Osteocyte (in vitro differentiated cells): ENCODE measurements at regions not wholly inside any gene's neighbourhood (a gene's known extent, or its start where the extent isn't known, plus 50 kb on each side); places are given as distances from the start of the nearest gene placed in this dataset.
A peak's percentile ranks its signal among the peaks of the same experiment; 100 is the strongest.
"Not testable (repeated sequence)": the region's sequence is repeated elsewhere in the genome, so short reads cannot be mapped to it uniquely, and the experiment has no call there.

ENCODE experiments used
- DNase-seq: peaks from one replicate; pipeline ENCODE4 v3.0.0; 2021; ENCODE audit warnings: mixed read lengths; ENCODE audit not compliant: unreplicated experiment; ENCODE audit errors: extremely low spot score
- H3K27ac Mint-ChIP-seq: one replicate; pipeline ENCODE4 v1.8.0; 2021; ENCODE audit warnings: mild to moderate bottlenecking, mixed read lengths; ENCODE audit not compliant: unreplicated experiment
- H3K27me3 Mint-ChIP-seq: one replicate; pipeline ENCODE4 v1.8.0; 2021; ENCODE audit warnings: mixed read lengths; ENCODE audit not compliant: unreplicated experiment
- H3K36me3 Mint-ChIP-seq: one replicate; pipeline ENCODE4 v1.8.0; 2021; ENCODE audit warnings: mixed read lengths; ENCODE audit not compliant: unreplicated experiment
- H3K4me1 Mint-ChIP-seq: one replicate; pipeline ENCODE4 v1.8.0; 2021; ENCODE audit warnings: mixed read lengths; ENCODE audit not compliant: unreplicated experiment
- H3K4me3 Mint-ChIP-seq: one replicate; pipeline ENCODE4 v1.8.0; 2021; ENCODE audit warnings: mild to moderate bottlenecking, moderate library complexity, mixed read lengths; ENCODE audit not compliant: unreplicated experiment
- H3K9me3 Mint-ChIP-seq: one replicate; pipeline ENCODE4 v1.8.0; 2021; ENCODE audit warnings: mixed read lengths; ENCODE audit not compliant: unreplicated experiment
- TF ChIP-seq, protein P1 (sequence below): fragments of 200-600 bp; sonication (generic); IDR thresholded peaks from 2 replicates; pipeline ENCODE4 v1.5.0; 2021; ENCODE audit warnings: antibody characterized with exemption, mild to moderate bottlenecking, moderate library complexity

DNA sequence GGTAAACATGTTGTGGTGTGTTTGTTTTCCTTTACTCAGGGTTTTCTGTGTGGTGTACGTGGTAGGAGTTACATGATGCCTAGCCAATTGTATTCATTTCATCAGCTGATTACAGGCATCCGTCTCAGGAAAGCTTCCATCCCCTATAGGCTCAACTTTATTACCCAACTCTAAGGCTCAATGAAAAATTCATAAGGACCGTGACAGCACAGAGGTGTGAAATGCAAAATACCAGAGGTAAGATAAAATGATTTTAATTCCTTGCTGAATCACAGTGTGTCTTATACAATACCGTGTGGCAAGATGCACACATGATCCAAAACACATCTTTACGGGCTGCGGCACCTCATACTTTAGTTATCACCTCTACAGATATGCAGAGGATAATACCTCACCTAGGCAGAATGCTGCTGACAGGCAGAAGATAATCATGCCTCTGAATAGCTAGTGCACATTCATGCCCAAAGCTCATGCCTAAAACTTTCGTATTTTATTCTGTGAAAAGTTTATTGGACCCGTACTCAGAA lies 87.2 kb upstream of the DIO2 start:
- TF ChIP-seq, protein P1, sequence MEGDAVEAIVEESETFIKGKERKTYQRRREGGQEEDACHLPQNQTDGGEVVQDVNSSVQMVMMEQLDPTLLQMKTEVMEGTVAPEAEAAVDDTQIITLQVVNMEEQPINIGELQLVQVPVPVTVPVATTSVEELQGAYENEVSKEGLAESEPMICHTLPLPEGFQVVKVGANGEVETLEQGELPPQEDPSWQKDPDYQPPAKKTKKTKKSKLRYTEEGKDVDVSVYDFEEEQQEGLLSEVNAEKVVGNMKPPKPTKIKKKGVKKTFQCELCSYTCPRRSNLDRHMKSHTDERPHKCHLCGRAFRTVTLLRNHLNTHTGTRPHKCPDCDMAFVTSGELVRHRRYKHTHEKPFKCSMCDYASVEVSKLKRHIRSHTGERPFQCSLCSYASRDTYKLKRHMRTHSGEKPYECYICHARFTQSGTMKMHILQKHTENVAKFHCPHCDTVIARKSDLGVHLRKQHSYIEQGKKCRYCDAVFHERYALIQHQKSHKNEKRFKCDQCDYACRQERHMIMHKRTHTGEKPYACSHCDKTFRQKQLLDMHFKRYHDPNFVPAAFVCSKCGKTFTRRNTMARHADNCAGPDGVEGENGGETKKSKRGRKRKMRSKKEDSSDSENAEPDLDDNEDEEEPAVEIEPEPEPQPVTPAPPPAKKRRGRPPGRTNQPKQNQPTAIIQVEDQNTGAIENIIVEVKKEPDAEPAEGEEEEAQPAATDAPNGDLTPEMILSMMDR, result no peak
- Mint-ChIP-seq H3K36me3 (peaks cover 4% of the 10 kb centered on the region), H3K4me3 (no peak overlapping the region), H3K27ac (no peak overlapping the region), H3K4me1 (peaks cover 4% of the 10 kb centered on the region), H3K27me3 (no peaks in the 10 kb centered on the region), H3K9me3 (peaks cover 20% of the 10 kb centered on the region)
- no peak for DNase-seq

DNA sequence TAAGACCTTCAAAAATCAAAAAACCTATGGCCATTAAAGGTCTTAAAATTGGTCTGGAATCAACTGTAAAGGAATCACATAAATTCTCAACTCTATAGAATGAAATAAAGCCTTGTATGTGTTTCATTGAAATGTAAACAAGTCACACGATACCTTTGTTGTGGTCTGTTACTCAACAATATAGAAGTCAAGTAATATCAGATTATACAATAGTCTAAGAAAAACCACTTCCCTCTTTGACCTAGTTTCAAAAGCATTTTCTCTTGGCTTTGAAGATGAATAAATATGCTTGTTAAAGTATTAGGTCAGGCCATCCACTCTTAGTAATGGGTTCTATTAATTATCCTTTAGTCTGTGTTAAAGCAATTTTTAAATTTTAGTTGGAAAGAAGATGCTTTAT lies 79.8 kb upstream of the DIO2 start:
- no peaks in the 10 kb centered on the region for H3K27me3 Mint-ChIP-seq
- H3K4me1 Mint-ChIP-seq, result peaks cover 4% of the 10 kb centered on the region
- H3K36me3 Mint-ChIP-seq, result peaks cover 5% of the 10 kb centered on the region
- TF ChIP-seq, protein P1, result no peak
- DNase-seq, result no peak
- peaks cover 6% of the 10 kb centered on the region for H3K9me3 Mint-ChIP-seq
- no peak overlapping the region for H3K4me3 Mint-ChIP-seq
- no peak overlapping the region for H3K27ac Mint-ChIP-seq

DNA sequence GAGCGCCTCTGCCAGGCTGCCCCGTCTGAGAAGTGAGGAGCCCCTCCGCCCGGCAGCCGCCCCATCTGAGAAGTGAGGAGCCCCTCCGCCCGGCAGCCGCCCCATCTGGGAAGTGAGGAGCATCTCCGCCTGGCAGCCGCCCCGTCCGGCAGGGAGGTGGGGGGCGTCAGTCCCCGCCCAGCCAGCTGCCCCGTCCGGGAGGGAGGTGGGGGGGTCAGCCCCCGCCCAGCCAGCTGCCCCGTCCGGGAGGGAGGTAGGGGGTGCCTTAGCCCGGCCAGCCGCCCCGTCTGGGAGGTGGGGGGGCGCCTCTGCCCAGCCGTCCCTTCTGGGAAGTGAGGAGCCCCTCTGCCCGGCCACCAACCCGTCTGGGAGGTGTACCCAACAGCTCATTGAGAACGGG lies 75.4 kb upstream of the DIO2 start:
- H3K9me3 Mint-ChIP-seq, result peaks cover 22% of the 10 kb centered on the region
- H3K27ac Mint-ChIP-seq, H3K4me3 Mint-ChIP-seq, H3K4me1 Mint-ChIP-seq, H3K27me3 Mint-ChIP-seq, DNase-seq, H3K36me3 Mint-ChIP-seq: not testable (repeated sequence)

DNA sequence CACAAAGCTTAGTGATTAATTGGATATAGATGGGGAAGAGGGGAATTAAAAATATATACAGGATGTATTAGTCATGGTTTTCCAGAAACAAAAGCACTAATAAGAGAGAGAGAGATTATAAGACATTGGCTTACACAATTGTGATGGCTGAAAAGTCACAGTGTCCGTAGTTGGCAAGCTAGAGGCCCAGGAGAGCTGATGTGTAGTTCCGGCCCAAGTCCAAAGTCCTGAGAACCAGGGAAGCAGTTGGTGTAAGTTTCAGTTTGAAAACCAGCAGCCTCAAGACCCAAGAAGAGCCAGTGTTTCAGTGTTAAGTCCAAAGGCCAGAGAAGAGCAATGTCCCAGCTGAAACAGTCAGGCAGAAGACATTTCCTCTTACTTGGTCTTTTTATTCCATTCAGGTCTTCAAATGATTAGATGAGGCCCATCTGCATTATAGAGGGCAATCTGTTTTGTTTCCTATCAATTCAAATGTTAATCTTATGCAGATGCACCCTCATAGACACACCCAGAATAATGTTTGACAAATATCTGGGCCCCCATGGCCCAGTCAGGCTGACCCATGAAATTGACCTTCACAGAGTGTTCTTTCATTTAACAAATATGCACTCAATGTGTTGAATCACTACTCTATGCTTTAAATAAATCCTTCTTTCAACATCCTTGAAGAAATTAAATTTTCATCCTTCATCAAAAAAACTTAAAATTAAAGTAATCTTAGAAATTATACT lies 67.2 kb upstream of the DIO2 start:
- no peak for DNase-seq
- Mint-ChIP-seq H3K9me3 (peaks cover 3% of the 10 kb centered on the region), H3K4me1 (peaks cover 10% of the 10 kb centered on the region), H3K4me3 (no peak overlapping the region), H3K36me3 (no peaks in the 10 kb centered on the region), H3K27ac (peak overlapping the region; percentile 31), H3K27me3 (no peaks in the 10 kb centered on the region)
- TF ChIP-seq, protein P1, result no peak

DNA sequence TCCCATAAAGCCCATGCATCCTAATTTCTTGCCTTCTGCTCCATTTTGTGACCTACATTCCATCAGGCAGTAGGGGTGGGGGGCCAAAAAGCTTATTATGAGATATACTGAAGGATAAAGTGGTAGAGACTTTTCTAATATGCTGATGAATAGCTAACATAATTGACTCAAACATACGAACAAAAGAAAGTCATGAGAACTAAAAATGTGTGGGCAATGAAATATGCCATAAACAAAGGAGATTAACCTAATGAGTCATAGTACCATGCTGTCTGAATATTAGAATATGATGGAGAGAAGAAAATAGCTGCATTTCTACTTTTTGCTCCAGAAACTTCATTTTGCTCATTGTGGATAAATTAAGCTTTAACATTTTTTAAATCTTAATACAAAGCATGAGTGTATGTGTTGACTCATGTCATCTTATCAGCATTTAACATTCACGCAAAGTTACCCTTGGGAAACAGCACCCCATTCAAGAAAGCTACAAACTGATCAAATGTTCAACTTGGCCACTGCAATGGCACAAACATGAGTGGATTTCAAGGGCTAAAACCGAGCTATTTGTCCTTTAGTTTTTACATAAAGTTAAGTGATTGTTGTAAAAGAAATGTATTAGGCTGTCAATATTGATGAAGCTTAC lies 64.0 kb upstream of the DIO2 start:
- H3K27me3 Mint-ChIP-seq, result no peaks in the 10 kb centered on the region
- no peaks in the 10 kb centered on the region for H3K36me3 Mint-ChIP-seq
- no peak for DNase-seq
- H3K4me3 Mint-ChIP-seq, result no peak overlapping the region
- TF ChIP-seq, protein P1, result no peak
- no peak overlapping the region for H3K27ac Mint-ChIP-seq
- H3K4me1 Mint-ChIP-seq, result peaks cover 10% of the 10 kb centered on the region
- no peaks in the 10 kb centered on the region for H3K9me3 Mint-ChIP-seq

DNA sequence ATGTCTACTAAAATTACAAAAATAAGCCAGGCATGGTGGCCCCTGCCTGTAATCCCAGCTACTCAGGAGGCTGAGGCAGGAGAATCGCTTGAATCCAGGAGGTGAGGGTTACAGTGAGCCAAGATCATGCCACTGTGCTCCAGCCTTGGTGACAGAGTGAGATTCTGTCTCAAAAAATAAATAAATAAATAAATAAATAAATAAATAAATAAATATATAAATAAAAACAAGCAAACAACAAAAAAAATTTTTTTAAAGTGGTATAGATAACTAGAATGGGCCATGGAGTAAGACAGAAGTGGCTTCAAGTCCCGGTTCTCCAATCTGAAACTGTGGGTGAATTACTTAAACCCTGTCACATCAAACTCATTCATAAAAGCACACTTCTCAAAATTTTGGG lies 63.0 kb upstream of the DIO2 start:
- not testable (repeated sequence) for H3K4me3 Mint-ChIP-seq, H3K9me3 Mint-ChIP-seq, H3K27me3 Mint-ChIP-seq, H3K36me3 Mint-ChIP-seq, H3K4me1 Mint-ChIP-seq, H3K27ac Mint-ChIP-seq, DNase-seq
